ENCODE measurements at regions not wholly inside any gene's neighbourhood (a gene's known extent, or its start where the extent isn't known, plus 50 kb on each side); places are given as distances from the start of the nearest gene placed in this dataset.

GRCh38 chr11:116598556-116598955, 174.2 kb downstream of the BUD13 start:
- H2AFZ ChIP-seq (ENCODE audit: low read length) = no peak overlapping the region
- H3K79me1 ChIP-seq (ENCODE audit: low read depth, low read length) = no peaks in the 10 kb centered on the region
- no peak overlapping the region for H3K4me2 ChIP-seq (ENCODE audit: insufficient read depth, low read length, poor library complexity, severe bottlenecking)
- H3K27me3 ChIP-seq (ENCODE audit: control insufficient read depth in 3 of 3, insufficient read depth in 3 of 3, low read depth in 1 of 3, low read length in 3 of 3) = peaks cover 0 to 25% (median 0%) of the 10 kb centered on the region in 3 experiments
- H3K18ac ChIP-seq (ENCODE audit: low read length) = no peak overlapping the region
- no peak overlapping the region for H4K91ac ChIP-seq (ENCODE audit: low read depth, low read length, poor library complexity)
- H3K4me3 ChIP-seq (ENCODE audit: low read length in 2 of 2) = no peak overlapping the region
- H2BK5ac ChIP-seq (ENCODE audit: low read length) = no peak overlapping the region
- H3K4ac ChIP-seq (ENCODE audit: low read length) = no peak overlapping the region
- H3K23ac ChIP-seq (ENCODE audit: low read depth, low read length, poor library complexity) = no peak overlapping the region
- no peak overlapping the region for H3K9ac ChIP-seq (ENCODE audit: low read depth, low read length, poor library complexity)
- no peak for DNase-seq (ENCODE audit: low spot score)
- WGBS, 2 donors (ENCODE audit: extremely low coverage in 2 of 2, insufficient read length in 2 of 2, insufficient replicate concordance in 1 of 2) = no CpG with 5 or more reads among the region's 3 CpGs
- no peaks in the 10 kb centered on the region for H3K36me3 ChIP-seq (replicated peaks in 1 of 2; ENCODE audit: control insufficient read depth in 2 of 2, insufficient read depth in 2 of 2, low read length in 2 of 2)
- no peak overlapping the region for H2BK12ac ChIP-seq (ENCODE audit: low read length)
- H3K4me1 ChIP-seq (ENCODE audit: control insufficient read depth in 2 of 2, insufficient read depth in 1 of 2, low read depth in 1 of 2, low read length in 2 of 2) = no peaks in the 10 kb centered on the region
- H2AK5ac ChIP-seq (ENCODE audit: low read depth, low read length) = no peak overlapping the region
- H3K27ac ChIP-seq (replicated peaks; ENCODE audit: low read length) = no peak overlapping the region
- H2BK120ac ChIP-seq (ENCODE audit: low read depth, low read length) = no peak overlapping the region
- no peak overlapping the region for H2BK15ac ChIP-seq (ENCODE audit: low read length)
- no peaks in the 10 kb centered on the region for H3K9me3 ChIP-seq (replicated peaks in 1 of 2; ENCODE audit: control insufficient read depth in 2 of 2, insufficient read depth in 1 of 2, low read depth in 1 of 2, low read length in 2 of 2)
- no peak overlapping the region for H4K8ac ChIP-seq (ENCODE audit: low read depth, low read length)
- H3K14ac ChIP-seq (ENCODE audit: low read length) = no peak overlapping the region

- H3K4me3 ChIP-seq (ENCODE audit: low read length in 2 of 2) = no peak overlapping the region
- H2AK5ac ChIP-seq (ENCODE audit: low read depth, low read length) = no peak overlapping the region
- peak overlapping the region; percentile 99 for H3K14ac ChIP-seq (ENCODE audit: low read length)
- H3K27me3 ChIP-seq (ENCODE audit: control insufficient read depth in 3 of 3, insufficient read depth in 3 of 3, low read depth in 1 of 3, low read length in 3 of 3) = peaks cover 0 to 25% (median 0%) of the 10 kb centered on the region in 3 experiments
- no CpG with 5 or more reads among the region's 6 CpGs for WGBS, 2 donors (ENCODE audit: extremely low coverage in 2 of 2, insufficient read length in 2 of 2, insufficient replicate concordance in 1 of 2)
- H3K4me2 ChIP-seq (ENCODE audit: insufficient read depth, low read length, poor library complexity, severe bottlenecking) = no peak overlapping the region
- H2BK120ac ChIP-seq (ENCODE audit: low read depth, low read length) = no peak overlapping the region
- no peaks in the 10 kb centered on the region for H3K4me1 ChIP-seq (ENCODE audit: control insufficient read depth in 2 of 2, insufficient read depth in 1 of 2, low read depth in 1 of 2, low read length in 2 of 2)
- no peak for DNase-seq (ENCODE audit: low spot score)
- peak overlapping the region; percentile 86 for H3K23ac ChIP-seq (ENCODE audit: low read depth, low read length, poor library complexity)
- no peak overlapping the region for H3K9ac ChIP-seq (ENCODE audit: low read depth, low read length, poor library complexity)
- no peak overlapping the region for H2BK5ac ChIP-seq (ENCODE audit: low read length)
- no peak overlapping the region for H2BK15ac ChIP-seq (ENCODE audit: low read length)
- H2AFZ ChIP-seq (ENCODE audit: low read length) = no peak overlapping the region
- peak overlapping the region; percentile 43 for H2BK12ac ChIP-seq (ENCODE audit: low read length)
- no peaks in the 10 kb centered on the region for H3K36me3 ChIP-seq (replicated peaks in 1 of 2; ENCODE audit: control insufficient read depth in 2 of 2, insufficient read depth in 2 of 2, low read length in 2 of 2)
- no peak overlapping the region for H4K91ac ChIP-seq (ENCODE audit: low read depth, low read length, poor library complexity)
- H3K18ac ChIP-seq (ENCODE audit: low read length) = peak overlapping the region; percentile 51
- no peak overlapping the region for H3K27ac ChIP-seq (replicated peaks; ENCODE audit: low read length)
- no peaks in the 10 kb centered on the region for H3K79me1 ChIP-seq (ENCODE audit: low read depth, low read length)
- H4K8ac ChIP-seq (ENCODE audit: low read depth, low read length) = no peak overlapping the region
- no peak overlapping the region for H3K4ac ChIP-seq (ENCODE audit: low read length)
- H3K9me3 ChIP-seq (replicated peaks in 1 of 2; ENCODE audit: control insufficient read depth in 2 of 2, insufficient read depth in 1 of 2, low read depth in 1 of 2, low read length in 2 of 2) = no peaks in the 10 kb centered on the region
These were observed 174.8 kb downstream of the BUD13 start for GRCh38 chr11:116598036-116598435.

DNA sequence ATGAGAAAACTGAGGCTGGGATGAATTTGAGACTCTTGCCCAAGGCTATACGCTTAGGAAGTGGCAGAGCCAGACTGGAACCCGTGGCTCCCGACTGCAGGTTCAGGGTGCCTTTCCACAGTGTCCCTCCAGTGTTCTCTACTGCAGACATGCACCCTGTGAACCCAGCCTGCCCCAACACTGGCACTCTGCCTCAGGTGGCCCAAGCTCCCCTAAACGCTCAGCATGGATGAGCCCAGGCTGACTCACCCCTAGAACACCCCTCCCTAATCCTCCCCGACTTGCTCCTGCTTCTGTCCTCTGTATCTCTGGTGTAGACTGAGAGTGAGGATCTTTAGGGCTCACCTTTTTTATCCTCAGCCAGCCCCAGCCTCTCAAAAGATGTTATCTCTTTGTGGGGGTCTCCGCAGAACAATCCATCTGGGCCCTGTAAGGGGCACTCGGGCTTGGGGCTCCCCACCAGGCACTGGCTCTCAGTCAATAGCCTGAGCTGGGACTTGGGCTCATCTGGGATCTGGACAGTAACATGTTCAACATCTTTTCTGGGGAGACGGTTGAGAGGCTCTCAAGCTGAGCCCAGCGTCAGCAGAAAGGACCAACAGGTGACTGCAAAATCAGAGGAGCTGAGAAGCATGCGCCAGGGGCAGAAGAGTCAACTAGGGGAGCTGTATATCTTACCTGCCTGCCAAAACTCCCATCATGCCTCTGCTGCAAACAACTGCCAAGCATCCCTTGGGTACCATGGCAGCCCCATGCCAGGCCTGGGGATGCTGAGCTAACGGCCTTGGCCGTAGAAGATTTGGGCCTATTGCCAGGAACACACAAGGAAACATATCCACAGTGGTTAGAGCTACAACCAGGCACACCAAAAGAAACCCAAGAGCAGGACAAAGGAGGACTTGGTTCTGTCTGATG, 176.2 kb downstream of the BUD13 start:
- H2BK12ac ChIP-seq (ENCODE audit: low read length) = no peak overlapping the region
- DNase-seq (ENCODE audit: low spot score) = no peak
- no peak overlapping the region for H3K4me3 ChIP-seq (ENCODE audit: low read length in 2 of 2)
- WGBS, 2 donors (ENCODE audit: extremely low coverage in 2 of 2, insufficient read length in 2 of 2, insufficient replicate concordance in 1 of 2) = no CpG with 5 or more reads among the region's 12 CpGs
- no peak overlapping the region for H3K4me2 ChIP-seq (ENCODE audit: insufficient read depth, low read length, poor library complexity, severe bottlenecking)
- peak overlapping the region; percentile 31 for H2BK5ac ChIP-seq (ENCODE audit: low read length)
- H3K18ac ChIP-seq (ENCODE audit: low read length) = peak overlapping the region; percentile 42
- no peak overlapping the region for H4K8ac ChIP-seq (ENCODE audit: low read depth, low read length)
- H3K4me1 ChIP-seq (ENCODE audit: control insufficient read depth in 2 of 2, insufficient read depth in 1 of 2, low read depth in 1 of 2, low read length in 2 of 2) = no peaks in the 10 kb centered on the region
- no peak overlapping the region for H3K27ac ChIP-seq (replicated peaks; ENCODE audit: low read length)
- H3K79me1 ChIP-seq (ENCODE audit: low read depth, low read length) = no peaks in the 10 kb centered on the region
- H3K14ac ChIP-seq (ENCODE audit: low read length) = peak overlapping the region; percentile 40
- H3K9ac ChIP-seq (ENCODE audit: low read depth, low read length, poor library complexity) = no peak overlapping the region
- no peaks in the 10 kb centered on the region for H3K36me3 ChIP-seq (replicated peaks in 1 of 2; ENCODE audit: control insufficient read depth in 2 of 2, insufficient read depth in 2 of 2, low read length in 2 of 2)
- no peak overlapping the region for H2AFZ ChIP-seq (ENCODE audit: low read length)
- H3K9me3 ChIP-seq (replicated peaks in 1 of 2; ENCODE audit: control insufficient read depth in 2 of 2, insufficient read depth in 1 of 2, low read depth in 1 of 2, low read length in 2 of 2) = no peaks in the 10 kb centered on the region
- H4K91ac ChIP-seq (ENCODE audit: low read depth, low read length, poor library complexity) = no peak overlapping the region
- peaks cover 0 to 25% (median 0%) of the 10 kb centered on the region in 3 experiments for H3K27me3 ChIP-seq (ENCODE audit: control insufficient read depth in 3 of 3, insufficient read depth in 3 of 3, low read depth in 1 of 3, low read length in 3 of 3)
- H2BK15ac ChIP-seq (ENCODE audit: low read length) = peak overlapping the region; percentile 39
- H3K23ac ChIP-seq (ENCODE audit: low read depth, low read length, poor library complexity) = no peak overlapping the region
- H2AK5ac ChIP-seq (ENCODE audit: low read depth, low read length) = no peak overlapping the region
- H2BK120ac ChIP-seq (ENCODE audit: low read depth, low read length) = no peak overlapping the region
- no peak overlapping the region for H3K4ac ChIP-seq (ENCODE audit: low read length)

GRCh38 chr11:116595305-116595880, 177.4 kb downstream of the BUD13 start:
- Histone ChIP-seq H3K27ac (replicated peaks; ENCODE audit: low read length) (no peak overlapping the region), H3K36me3 (replicated peaks in 1 of 2; ENCODE audit: control insufficient read depth in 2 of 2, insufficient read depth in 2 of 2, low read length in 2 of 2) (no peaks in the 10 kb centered on the region), H3K9me3 (replicated peaks in 1 of 2; ENCODE audit: control insufficient read depth in 2 of 2, insufficient read depth in 1 of 2, low read depth in 1 of 2, low read length in 2 of 2) (no peaks in the 10 kb centered on the region), H2BK120ac (ENCODE audit: low read depth, low read length) (no peak overlapping the region), H2BK12ac (ENCODE audit: low read length) (no peak overlapping the region), H3K23ac (ENCODE audit: low read depth, low read length, poor library complexity) (no peak overlapping the region), H3K18ac (ENCODE audit: low read length) (no peak overlapping the region), H3K4ac (ENCODE audit: low read length) (no peak overlapping the region), H2BK15ac (ENCODE audit: low read length) (no peak overlapping the region), H3K4me2 (ENCODE audit: insufficient read depth, low read length, poor library complexity, severe bottlenecking) (no peak overlapping the region), H3K4me1 (ENCODE audit: control insufficient read depth in 2 of 2, insufficient read depth in 1 of 2, low read depth in 1 of 2, low read length in 2 of 2) (peaks cover 0 to 3% of the 10 kb centered on the region in 2 donors), H2AK5ac (ENCODE audit: low read depth, low read length) (no peak overlapping the region), H3K14ac (ENCODE audit: low read length) (no peak overlapping the region), H3K4me3 (ENCODE audit: low read length in 2 of 2) (no peak overlapping the region), H4K8ac (ENCODE audit: low read depth, low read length) (no peak overlapping the region), H2BK5ac (ENCODE audit: low read length) (no peak overlapping the region), H3K79me1 (ENCODE audit: low read depth, low read length) (no peaks in the 10 kb centered on the region), H3K9ac (ENCODE audit: low read depth, low read length, poor library complexity) (no peak overlapping the region), H4K91ac (ENCODE audit: low read depth, low read length, poor library complexity) (no peak overlapping the region), H3K27me3 (ENCODE audit: control insufficient read depth in 3 of 3, insufficient read depth in 3 of 3, low read depth in 1 of 3, low read length in 3 of 3) (peaks cover 0 to 25% (median 2%) of the 10 kb centered on the region in 3 experiments), H2AFZ (ENCODE audit: low read length) (no peak overlapping the region)
- no CpG with 5 or more reads among the region's 13 CpGs for WGBS, 2 donors (ENCODE audit: extremely low coverage in 2 of 2, insufficient read length in 2 of 2, insufficient replicate concordance in 1 of 2)
- DNase-seq (ENCODE audit: low spot score) = no peak

Data from neuronal stem cell (in vitro differentiated cells).